Hepatocyte (in vitro differentiated cells): ENCODE measurements at regions not wholly inside any gene's neighbourhood (a gene's known extent, or its start where the extent isn't known, plus 50 kb on each side); places are given as distances from the start of the nearest gene placed in this dataset.

Experiments
- DNase-seq: peaks from one replicate; pipeline ENCODE4 v3.0.0-alpha.2; 2016; ENCODE audit warnings: low spot score
- H2AFZ ChIP-seq: fragments of 200-600 bp; sonication (generic); 2 replicates; pipeline ENCODE4 v1.6.0; 2016; ENCODE audit warnings: antibody characterized with exemption, mild to moderate bottlenecking
- H3K27ac ChIP-seq: fragments of 200-600 bp; sonication (generic); 2 replicates; pipeline ENCODE4 v1.5.1; 2016; ENCODE audit warnings: mild to moderate bottlenecking
- H3K27me3 ChIP-seq: fragments of 200-600 bp; sonication (generic); 2 replicates; pipeline ENCODE4 v1.6.1; 2016
- H3K36me3 ChIP-seq: fragments of 200-600 bp; sonication (generic); replicated peaks from 2 replicates; pipeline ENCODE4 v1.5.1; 2016; ENCODE audit warnings: low read depth; ENCODE audit not compliant: insufficient read depth
- H3K4me1 ChIP-seq: fragments of 200-600 bp; sonication (generic); 2 replicates; pipeline ENCODE4 v1.5.1; 2016; ENCODE audit warnings: mild to moderate bottlenecking, moderate library complexity; ENCODE audit not compliant: insufficient read depth
- H3K4me2 ChIP-seq: fragments of 200-600 bp; sonication (generic); 2 replicates; pipeline ENCODE4 v1.6.0; 2016
- H3K4me3 ChIP-seq: fragments of 200-600 bp; sonication (generic); 2 replicates; pipeline ENCODE4 v1.5.1; 2016; ENCODE audit warnings: mild to moderate bottlenecking
- H3K79me2 ChIP-seq: fragments of 200-600 bp; sonication (generic); 2 replicates; pipeline ENCODE4 v1.6.0; 2017; ENCODE audit warnings: mild to moderate bottlenecking
- H3K9me2 ChIP-seq: fragments of 200-600 bp; sonication (generic); replicated peaks from 2 replicates; pipeline ENCODE4 v1.6.0; 2017; ENCODE audit warnings: mild to moderate bottlenecking; ENCODE audit not compliant: insufficient read depth
- H3K9me3 ChIP-seq: fragments of 200-600 bp; sonication (generic); 2 replicates; pipeline ENCODE4 v1.5.1; 2016; ENCODE audit warnings: low read depth, mild to moderate bottlenecking
- H4K20me1 ChIP-seq: fragments of 200-600 bp; sonication (generic); 2 replicates; pipeline ENCODE4 v1.6.0; 2016; ENCODE audit warnings: mild to moderate bottlenecking; ENCODE audit not compliant: insufficient read depth, poor library complexity, severe bottlenecking
- CTCF ChIP-seq: fragments of 200-600 bp; sonication (generic); IDR thresholded peaks from 2 replicates; pipeline ENCODE4 v1.5.1; 2016; ENCODE audit warnings: antibody characterized with exemption, mild to moderate bottlenecking; ENCODE audit not compliant: poor library complexity
- EZH2 ChIP-seq: fragments of 200-600 bp; sonication (generic); IDR thresholded peaks from 2 replicates; pipeline ENCODE4 v1.6.1; 2016; ENCODE audit warnings: antibody characterized with exemption, mild to moderate bottlenecking, borderline replicate concordance
- EZH2phosphoT487 ChIP-seq: fragments of 200-600 bp; sonication (generic); IDR thresholded peaks from one replicate; pipeline ENCODE4 v1.6.1; 2018; ENCODE audit warnings: antibody characterized with exemption, mild to moderate bottlenecking, low read depth, moderate library complexity; ENCODE audit not compliant: unreplicated experiment, severe bottlenecking
- WGBS: methylation state at CpG from one replicate; pipeline ENCODE4 v1.1.6; 2016; ENCODE audit warnings: low lambda C conversion rate; ENCODE audit errors: missing lambda C conversion rate; 5-methylcytosine and 5-hydroxymethylcytosine counted together

- Histone ChIP-seq H3K4me2 (peak overlapping the region; percentile 62), H3K79me2 (no peaks in the 10 kb centered on the region), H3K36me3 (no peaks in the 10 kb centered on the region), H4K20me1 (no peaks in the 10 kb centered on the region), H3K9me3 (no peaks in the 10 kb centered on the region), H3K4me1 (no peaks in the 10 kb centered on the region), H3K27me3 (no peaks in the 10 kb centered on the region), H3K9me2 (no peaks in the 10 kb centered on the region), H3K27ac (no peak overlapping the region), H3K4me3 (no peak overlapping the region), H2AFZ (peak overlapping the region; percentile 3)
- DNase-seq = peak; percentile 86
- TF ChIP-seq EZH2phosphoT487 = no peak
- TF ChIP-seq CTCF = peak; percentile 92
- WGBS = 9% methylated on average over 12 of the region's 12 CpGs
These were observed 571.9 kb upstream of the LCORL start for GRCh38 chr4:18593297-18594002.

- no peaks in the 10 kb centered on the region for H3K79me2 ChIP-seq
- no peak overlapping the region for H3K4me2 ChIP-seq
- H3K27me3 ChIP-seq = peaks cover 5% of the 10 kb centered on the region
- no peak overlapping the region for H3K4me3 ChIP-seq
- H3K27ac ChIP-seq = no peak overlapping the region
- H3K9me2 ChIP-seq = no peaks in the 10 kb centered on the region
- no peak for DNase-seq
- no peaks in the 10 kb centered on the region for H3K36me3 ChIP-seq
- WGBS = 77% methylated on average over 1 of the region's 1 CpG
- no peaks in the 10 kb centered on the region for H3K4me1 ChIP-seq
- no peak overlapping the region for H2AFZ ChIP-seq
- TF ChIP-seq CTCF = no peak
- no peak for TF ChIP-seq EZH2phosphoT487
- TF ChIP-seq EZH2 = no peak
- no peaks in the 10 kb centered on the region for H4K20me1 ChIP-seq
- no peaks in the 10 kb centered on the region for H3K9me3 ChIP-seq
These were observed 561.3 kb upstream of the LCORL start for GRCh38 chr4:18582841-18583240.

GRCh38 chr4:18578307-18578706, 556.8 kb upstream of the LCORL start:
- TF ChIP-seq CTCF (no peak), EZH2phosphoT487 (no peak), EZH2 (no peak)
- peaks cover 9% of the 10 kb centered on the region for H3K27me3 ChIP-seq
- no peaks in the 10 kb centered on the region for H3K79me2 ChIP-seq
- no peaks in the 10 kb centered on the region for H4K20me1 ChIP-seq
- no peak overlapping the region for H3K4me2 ChIP-seq
- no peak overlapping the region for H3K4me3 ChIP-seq
- no peaks in the 10 kb centered on the region for H3K9me2 ChIP-seq
- no peak overlapping the region for H3K27ac ChIP-seq
- no peaks in the 10 kb centered on the region for H3K9me3 ChIP-seq
- H3K4me1 ChIP-seq = no peaks in the 10 kb centered on the region
- 82% methylated on average over 4 of the region's 4 CpGs for WGBS
- no peak overlapping the region for H2AFZ ChIP-seq
- H3K36me3 ChIP-seq = no peaks in the 10 kb centered on the region
- DNase-seq = no peak
